OCI-LY1 (cell line): ENCODE measurements at regions not wholly inside any gene's neighbourhood (a gene's known extent, or its start where the extent isn't known, plus 50 kb on each side); places are given as distances from the start of the nearest gene placed in this dataset.

Experiments
- H2AFZ ChIP-seq: fragments of 200-600 bp; sonication (generic), shearing (Covaris generic); 2 replicates; pipeline ENCODE4 v1.6.0; 2014; ENCODE audit warnings: antibody characterized with exemption, mild to moderate bottlenecking, low read length
- H3F3A ChIP-seq: fragments of 200-600 bp; sonication (generic), shearing (Covaris generic); 2 replicates; pipeline ENCODE4 v1.6.0; 2014; ENCODE audit warnings: mild to moderate bottlenecking, antibody characterized with exemption, low read length, moderate library complexity; ENCODE audit not compliant: insufficient read depth
- H3K27ac ChIP-seq: fragments of 200-600 bp; sonication (generic); 2 replicates; pipeline ENCODE4 v1.5.1; 2014; ENCODE audit warnings: low read length, mixed run types, mild to moderate bottlenecking, low read depth; ENCODE audit not compliant: poor library complexity, severe bottlenecking
- H3K27me3 ChIP-seq: fragments of 200-600 bp; sonication (generic); 2 replicates; pipeline ENCODE4 v1.6.0; 2014; ENCODE audit warnings: antibody characterized with exemption, mild to moderate bottlenecking, low read length, moderate library complexity; ENCODE audit not compliant: insufficient read depth
- H3K36me3 ChIP-seq: fragments of 200-600 bp; sonication (generic); 2 replicates; pipeline ENCODE4 v1.6.1; 2014; ENCODE audit warnings: mild to moderate bottlenecking, antibody characterized with exemption, low read length, moderate library complexity, mixed read lengths; ENCODE audit not compliant: insufficient read depth
- H3K4me1 ChIP-seq: fragments of 200-600 bp; sonication (generic); 2 replicates; pipeline ENCODE4 v1.5.1; 2014; ENCODE audit warnings: mild to moderate bottlenecking, low read length, moderate library complexity; ENCODE audit not compliant: insufficient read depth, severe bottlenecking
- H3K4me2 ChIP-seq: fragments of 200-600 bp; sonication (generic), shearing (Covaris generic); 2 replicates; pipeline ENCODE4 v1.6.1; 2014; ENCODE audit warnings: low read length
- H3K4me3 ChIP-seq: fragments of 200-600 bp; sonication (generic); 2 replicates; pipeline ENCODE4 v1.5.1; 2014; ENCODE audit warnings: low read length, low read depth, mild to moderate bottlenecking, mixed read lengths; ENCODE audit not compliant: poor library complexity, severe bottlenecking
- H3K79me2 ChIP-seq: fragments of 200-600 bp; shearing (Covaris generic); 2 replicates; pipeline ENCODE4 v1.6.1; 2016; ENCODE audit warnings: mixed run types, low read length, mixed read lengths; ENCODE audit not compliant: insufficient read depth
- H3K9ac ChIP-seq: fragments of 200-600 bp; sonication (generic), shearing (Covaris generic); 2 replicates; pipeline ENCODE4 v1.6.1; 2014; ENCODE audit warnings: mild to moderate bottlenecking, low read length, mixed read lengths
- H3K9me2 ChIP-seq: fragments of 200-600 bp; sonication (generic), shearing (Covaris generic); 2 replicates; pipeline ENCODE4 v1.6.1; 2014; ENCODE audit warnings: low read depth, mild to moderate bottlenecking, low read length, mixed read lengths
- H3K9me3 ChIP-seq: fragments of 200-600 bp; shearing (Covaris generic); 2 replicates; pipeline ENCODE4 v1.6.1; 2014; ENCODE audit warnings: low read length, mixed read lengths
- H4K20me1 ChIP-seq: fragments of 200-600 bp; sonication (generic), shearing (Covaris generic); 2 replicates; pipeline ENCODE4 v1.6.0; 2016; ENCODE audit warnings: mild to moderate bottlenecking, low read length; ENCODE audit not compliant: insufficient read depth
- CTCF ChIP-seq: fragments of 200-600 bp; sonication (generic), shearing (Covaris generic); IDR thresholded peaks from 2 replicates; pipeline ENCODE4 v1.5.1; 2017; ENCODE audit warnings: mild to moderate bottlenecking, antibody characterized with exemption, low read length, moderate library complexity, mixed read lengths
- EZH2 ChIP-seq: fragments of 200-600 bp; sonication (generic), shearing (Covaris generic); IDR thresholded peaks from 2 replicates; pipeline ENCODE4 v1.8.0; 2017; ENCODE audit warnings: borderline replicate concordance, mixed run types, mild to moderate bottlenecking, antibody characterized with exemption, low read length, moderate library complexity, mixed read lengths

- Histone ChIP-seq H3K4me1 (no peaks in the 10 kb centered on the region), H3K36me3 (no peaks in the 10 kb centered on the region), H3F3A (no peaks in the 10 kb centered on the region), H3K9me3 (no peaks in the 10 kb centered on the region), H2AFZ (no peak overlapping the region), H3K27ac (no peak overlapping the region), H3K4me2 (no peak overlapping the region), H4K20me1 (no peaks in the 10 kb centered on the region), H3K27me3 (no peaks in the 10 kb centered on the region), H3K9me2 (no peaks in the 10 kb centered on the region), H3K4me3 (no peak overlapping the region), H3K79me2 (no peaks in the 10 kb centered on the region), H3K9ac (no peak overlapping the region)
- no peak for TF ChIP-seq CTCF
- TF ChIP-seq EZH2 = no peak
These were observed 654.2 kb downstream of the TLE1 start for GRCh38 chr9:81035171-81035570.

- Histone ChIP-seq H3K9me3 (no peaks in the 10 kb centered on the region), H3K27me3 (no peaks in the 10 kb centered on the region), H3K36me3 (no peaks in the 10 kb centered on the region), H3K79me2 (no peaks in the 10 kb centered on the region), H3K27ac (no peak overlapping the region), H3K9me2 (no peaks in the 10 kb centered on the region), H3F3A (no peaks in the 10 kb centered on the region), H3K4me2 (no peak overlapping the region), H3K4me3 (no peak overlapping the region), H3K9ac (no peak overlapping the region), H3K4me1 (no peaks in the 10 kb centered on the region), H2AFZ (no peak overlapping the region), H4K20me1 (no peaks in the 10 kb centered on the region)
- TF ChIP-seq EZH2 = no peak
- no peak for TF ChIP-seq CTCF
These were observed 656.5 kb downstream of the TLE1 start for GRCh38 chr9:81032831-81033230.

- H3K9ac ChIP-seq = no peak overlapping the region
- no peaks in the 10 kb centered on the region for H3K4me1 ChIP-seq
- H3K27ac ChIP-seq = no peak overlapping the region
- no peaks in the 10 kb centered on the region for H3F3A ChIP-seq
- no peaks in the 10 kb centered on the region for H3K36me3 ChIP-seq
- H2AFZ ChIP-seq = no peak overlapping the region
- no peaks in the 10 kb centered on the region for H4K20me1 ChIP-seq
- H3K27me3 ChIP-seq = no peaks in the 10 kb centered on the region
- no peak for TF ChIP-seq EZH2
- no peak for TF ChIP-seq CTCF
- no peaks in the 10 kb centered on the region for H3K9me3 ChIP-seq
- no peak overlapping the region for H3K4me3 ChIP-seq
- no peak overlapping the region for H3K4me2 ChIP-seq
- no peaks in the 10 kb centered on the region for H3K9me2 ChIP-seq
- H3K79me2 ChIP-seq = no peaks in the 10 kb centered on the region
These were observed 657.2 kb downstream of the TLE1 start for GRCh38 chr9:81032030-81032572.
